CD14-positive monocyte (primary cell): ENCODE measurements at regions not wholly inside any gene's neighbourhood (a gene's known extent, or its start where the extent isn't known, plus 50 kb on each side); places are given as distances from the start of the nearest gene placed in this dataset.

ENCODE experiments used
- DNase-seq, 3 donors: peaks; one replicate each; pipeline ENCODE4 v3.0.0-alpha.2; 2011 to 2022
- H2AFZ ChIP-seq: 2 replicates; pipeline ENCODE4 v1.6.0; 2012; ENCODE audit warnings: mild to moderate bottlenecking, low read depth, low read length, inconsistent platforms; ENCODE audit not compliant: insufficient read depth, poor library complexity, severe bottlenecking
- H3K27ac ChIP-seq, 2 donors: 1 replicate in 1 of 2; 2 replicates in 1 of 2; pipeline ENCODE4 v1.5.1; 2012 to 2013; ENCODE audit warnings: low read length in 2 of 2, control low read depth in 1 of 2, inconsistent platforms in 1 of 2, low read depth in 1 of 2, mild to moderate bottlenecking in 1 of 2
- H3K27me3 ChIP-seq, 2 donors: one replicate each; pipeline versions ENCODE4 v1.6.0 to v1.6.1; 2011 to 2013; ENCODE audit warnings: low read length in 2 of 2; ENCODE audit not compliant: control insufficient read depth in 2 of 2, insufficient read depth in 2 of 2
- H3K36me3 ChIP-seq, 2 donors: replicated peaks in 1 of 2; 1 replicate in 1 of 2; 2 replicates in 1 of 2; pipeline versions ENCODE4 v1.5.1 to v1.6.1; 2012 to 2013; ENCODE audit warnings: low read length in 2 of 2, control low read depth in 1 of 2, inconsistent platforms in 1 of 2, mild to moderate bottlenecking in 1 of 2; ENCODE audit not compliant: insufficient read depth in 2 of 2, control insufficient read depth in 1 of 2
- H3K4me1 ChIP-seq, 2 donors: 1 replicate in 1 of 2; 2 replicates in 1 of 2; pipeline versions ENCODE4 v1.5.1 to v1.6.1; 2012 to 2013; ENCODE audit warnings: low read length in 2 of 2, control low read depth in 1 of 2, inconsistent platforms in 1 of 2, mild to moderate bottlenecking in 1 of 2, moderate library complexity in 1 of 2; ENCODE audit not compliant: insufficient read depth in 2 of 2, control insufficient read depth in 1 of 2
- H3K4me2 ChIP-seq: replicated peaks from 2 replicates; pipeline ENCODE3; 2012; ENCODE audit warnings: low read length, moderate library complexity, mild to moderate bottlenecking; ENCODE audit not compliant: poor library complexity, severe bottlenecking; ENCODE audit errors: extremely low read depth
- H3K4me3 ChIP-seq, 3 experiments: fragments of 200-600 bp in 1 of 3; sonication (generic) in 1 of 3; replicated peaks in 1 of 3; 1 replicate in 2 of 3; 2 replicates in 1 of 3; pipeline ENCODE4 v1.5.1; 2011 to 2013; ENCODE audit warnings: low read length in 3 of 3, mild to moderate bottlenecking in 3 of 3, control low read depth in 2 of 3, low read depth in 2 of 3, inconsistent platforms in 1 of 3, moderate library complexity in 1 of 3
- H3K79me2 ChIP-seq: 2 replicates; pipeline ENCODE4 v1.6.0; 2012; ENCODE audit warnings: mild to moderate bottlenecking, control low read depth, inconsistent platforms, low read length, moderate library complexity; ENCODE audit not compliant: insufficient read depth
- H3K9ac ChIP-seq: 2 replicates; pipeline ENCODE4 v1.6.0; 2017; ENCODE audit warnings: low read length, mild to moderate bottlenecking; ENCODE audit not compliant: insufficient read depth, poor library complexity, severe bottlenecking
- H3K9me3 ChIP-seq, 2 donors: replicated peaks in 1 of 2; 1 replicate in 1 of 2; 2 replicates in 1 of 2; pipeline versions ENCODE4 v1.5.1 to v1.6.1; 2012 to 2013; ENCODE audit warnings: low read length in 2 of 2, control low read depth in 1 of 2; ENCODE audit not compliant: control insufficient read depth in 1 of 2, insufficient read depth in 1 of 2
- H4K20me1 ChIP-seq: 2 replicates; pipeline ENCODE4 v1.6.0; 2012; ENCODE audit warnings: mild to moderate bottlenecking, low read length, control low read depth, moderate library complexity; ENCODE audit not compliant: insufficient read depth
- H3K27ac Mint-ChIP-seq, 7 donors: one replicate each; pipeline ENCODE4 v1.8.0; 2020; ENCODE audit warnings: mild to moderate bottlenecking in 7 of 7, mixed read lengths in 7 of 7, moderate library complexity in 6 of 7, inconsistent platforms in 2 of 7
- H3K27me3 Mint-ChIP-seq, 3 donors: one replicate each; pipeline ENCODE4 v1.8.0; 2021 to 2022; ENCODE audit warnings: low read depth in 3 of 3, mild to moderate bottlenecking in 3 of 3, mixed read lengths in 3 of 3, moderate library complexity in 3 of 3, inconsistent platforms in 1 of 3
- H3K36me3 Mint-ChIP-seq, 2 donors: one replicate each; pipeline ENCODE4 v1.8.0; 2020; ENCODE audit warnings: mixed read lengths in 2 of 2, inconsistent platforms in 1 of 2, mild to moderate bottlenecking in 1 of 2
- H3K4me1 Mint-ChIP-seq: one replicate; pipeline ENCODE4 v1.8.0; 2020; ENCODE audit warnings: mild to moderate bottlenecking, mixed read lengths
- H3K4me3 Mint-ChIP-seq, 2 donors: one replicate each; pipeline ENCODE4 v1.8.0; 2020; ENCODE audit warnings: mild to moderate bottlenecking in 2 of 2, mixed read lengths in 2 of 2, moderate library complexity in 1 of 2
- H3K9me3 Mint-ChIP-seq, 7 donors: one replicate each; pipeline ENCODE4 v1.8.0; 2020 to 2022; ENCODE audit warnings: mixed read lengths in 7 of 7, mild to moderate bottlenecking in 6 of 7, moderate library complexity in 6 of 7, inconsistent platforms in 2 of 7
- WGBS: methylation state at CpG from one replicate; pipeline ENCODE4 v1.1.5; 2013; ENCODE audit warnings: missing lambda C conversion rate; ENCODE audit not compliant: insufficient coverage; 5-methylcytosine and 5-hydroxymethylcytosine counted together
- intact Hi-C, 2 donors: fragments of 100-400 bp; cut with micrococcal nuclease; formaldehyde crosslinking; loops; one replicate each; pipeline versions ENCODE4 v1.15.0 to v1.15.1; 2023
- TF ChIP-seq, protein P1 (sequence below): fragments of 200-600 bp; IDR thresholded peaks from one replicate; pipeline ENCODE4 v1.8.0; 2022; ENCODE audit warnings: antibody characterized with exemption, mild to moderate bottlenecking

GRCh38 chr20:56956534-56956933, 309.9 kb downstream of the BMP7 start:
- Histone ChIP-seq H3K4me1 (no peaks in the 10 kb centered on the region), H3K4me2 (no peak overlapping the region)

DNA sequence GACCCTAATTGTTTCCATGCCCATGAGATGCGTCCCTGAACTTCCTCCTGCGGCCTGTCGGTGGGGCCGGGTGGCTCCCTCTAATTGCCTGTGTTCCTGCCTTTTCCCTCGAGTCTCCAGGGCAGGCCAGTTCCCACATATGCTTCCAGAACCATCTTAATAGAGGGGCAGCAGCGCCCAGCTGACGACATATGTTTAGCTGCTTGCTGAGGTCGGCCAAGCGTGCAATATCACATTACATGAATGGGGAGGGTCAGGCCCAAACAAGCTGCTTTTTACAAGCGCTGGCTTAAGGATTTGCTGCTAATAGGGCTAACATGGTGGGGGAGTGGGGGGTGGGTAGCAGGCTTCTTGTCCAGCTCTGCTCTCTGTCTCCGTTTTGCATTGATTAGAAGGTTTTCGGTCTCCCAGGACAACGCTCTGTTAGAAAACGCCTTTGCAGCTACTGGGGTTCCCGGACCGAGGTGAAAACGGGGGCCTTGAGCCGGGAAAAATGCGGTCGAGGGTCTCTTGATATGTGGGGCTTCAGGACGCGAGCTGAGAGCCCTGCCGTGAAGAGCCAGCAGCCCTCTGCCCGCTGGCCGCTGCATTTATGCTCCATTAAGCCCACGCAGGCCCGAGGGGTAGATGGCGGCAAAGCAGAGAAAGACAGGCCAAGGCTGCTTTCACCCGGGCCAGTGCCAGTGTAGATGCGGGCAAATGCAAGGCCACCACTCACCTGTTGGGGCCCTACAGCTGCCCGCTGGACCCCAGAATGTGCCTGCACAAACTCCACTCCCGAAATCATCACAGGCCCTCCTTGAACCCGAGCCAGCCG, 308.5 kb downstream of the BMP7 start:
- Mint-ChIP-seq H3K4me3 (peak overlapping the region in 1 of 2 donors; percentile 48), H3K9me3 (peaks cover 0 to 10% (median 0%) of the 10 kb centered on the region in 7 donors), H3K36me3 (no peaks in the 10 kb centered on the region), H3K4me1 (no peaks in the 10 kb centered on the region), H3K27ac (no peak overlapping the region), H3K27me3 (peaks cover 34 to 50% (median 36%) of the 10 kb centered on the region in 3 donors)
- 56% methylated on average over 31 of the region's 34 CpGs for WGBS
- Histone ChIP-seq H3K9me3 (no peaks in the 10 kb centered on the region), H3K4me2 (no peak overlapping the region), H3K4me1 (no peaks in the 10 kb centered on the region), H4K20me1 (no peaks in the 10 kb centered on the region), H3K79me2 (no peaks in the 10 kb centered on the region), H2AFZ (no peak overlapping the region), H3K4me3 (no peak overlapping the region), H3K27ac (no peak overlapping the region), H3K27me3 (peaks cover 4 to 39% of the 10 kb centered on the region in 2 donors), H3K36me3 (no peaks in the 10 kb centered on the region), H3K9ac (no peak overlapping the region)
- intact Hi-C loops: no loop called here
- DNase-seq: no peak
- TF ChIP-seq, protein P1, sequence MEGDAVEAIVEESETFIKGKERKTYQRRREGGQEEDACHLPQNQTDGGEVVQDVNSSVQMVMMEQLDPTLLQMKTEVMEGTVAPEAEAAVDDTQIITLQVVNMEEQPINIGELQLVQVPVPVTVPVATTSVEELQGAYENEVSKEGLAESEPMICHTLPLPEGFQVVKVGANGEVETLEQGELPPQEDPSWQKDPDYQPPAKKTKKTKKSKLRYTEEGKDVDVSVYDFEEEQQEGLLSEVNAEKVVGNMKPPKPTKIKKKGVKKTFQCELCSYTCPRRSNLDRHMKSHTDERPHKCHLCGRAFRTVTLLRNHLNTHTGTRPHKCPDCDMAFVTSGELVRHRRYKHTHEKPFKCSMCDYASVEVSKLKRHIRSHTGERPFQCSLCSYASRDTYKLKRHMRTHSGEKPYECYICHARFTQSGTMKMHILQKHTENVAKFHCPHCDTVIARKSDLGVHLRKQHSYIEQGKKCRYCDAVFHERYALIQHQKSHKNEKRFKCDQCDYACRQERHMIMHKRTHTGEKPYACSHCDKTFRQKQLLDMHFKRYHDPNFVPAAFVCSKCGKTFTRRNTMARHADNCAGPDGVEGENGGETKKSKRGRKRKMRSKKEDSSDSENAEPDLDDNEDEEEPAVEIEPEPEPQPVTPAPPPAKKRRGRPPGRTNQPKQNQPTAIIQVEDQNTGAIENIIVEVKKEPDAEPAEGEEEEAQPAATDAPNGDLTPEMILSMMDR: no peak

More at GRCh38 chr20:56956534-56956933, 309.9 kb downstream of the BMP7 start:
- Mint-ChIP-seq H3K4me1 (no peaks in the 10 kb centered on the region), H3K36me3 (no peaks in the 10 kb centered on the region), H3K4me3 (no peak overlapping the region), H3K27ac (no peak overlapping the region), H3K9me3 (peaks cover 0 to 6% (median 0%) of the 10 kb centered on the region in 7 donors), H3K27me3 (peaks cover 30 to 46% (median 36%) of the 10 kb centered on the region in 3 donors)
- H3K4me3 ChIP-seq: no peak overlapping the region
- no peaks in the 10 kb centered on the region for H4K20me1 ChIP-seq
- H3K9ac ChIP-seq: no peak overlapping the region
- H3K79me2 ChIP-seq: no peaks in the 10 kb centered on the region
- no peaks in the 10 kb centered on the region for H3K36me3 ChIP-seq
- TF ChIP-seq, protein P1: no peak
- peaks cover 4 to 39% of the 10 kb centered on the region in 2 donors for H3K27me3 ChIP-seq
- intact Hi-C loops: no loop called here
- WGBS: 86% methylated on average over 4 of the region's 7 CpGs
- no peak overlapping the region for H3K27ac ChIP-seq
- H3K9me3 ChIP-seq: no peaks in the 10 kb centered on the region
- DNase-seq: no peak
- H2AFZ ChIP-seq: no peak overlapping the region
